ENCODE measurements at regions not wholly inside any gene's neighbourhood (a gene's known extent, or its start where the extent isn't known, plus 50 kb on each side); places are given as distances from the start of the nearest gene placed in this dataset.

GRCh38 chr13:67353031-67353430 is 122.9 kb upstream of the PCDH9 start:
- TF ChIP-seq CTCF (IDR thresholded peaks at IDR 0.05; ENCODE audit: low read depth, low read length, missing input control) (no peak), SP1 (IDR thresholded peaks at IDR 0.05) (no peak), GABPA (IDR thresholded peaks at IDR 0.05 in 1 of 2, conservative IDR thresholded peaks at IDR 0.05 in 1 of 2) (no peak), RAD21 (IDR thresholded peaks at IDR 0.05) (no peak), ATF3 (IDR thresholded peaks at IDR 0.05) (no peak), YY1 (IDR thresholded peaks at IDR 0.05) (no peak), MAX (IDR thresholded peaks at IDR 0.05) (no peak), TAF1 (conservative IDR thresholded peaks at IDR 0.05) (no peak), FOXA1 (IDR thresholded peaks at IDR 0.05) (no peak), EGR1 (IDR thresholded peaks at IDR 0.05; ENCODE audit: low read depth in 2 of 2) (no peak), REST (IDR thresholded peaks at IDR 0.05) (no peak), HNF4A (conservative IDR thresholded peaks at IDR 0.05) (no peak), ZBTB33 (IDR thresholded peaks at IDR 0.05) (no peak)
